H9 (cell line): ENCODE measurements at regions not wholly inside any gene's neighbourhood (a gene's known extent, or its start where the extent isn't known, plus 50 kb on each side); places are given as distances from the start of the nearest gene placed in this dataset.

Source experiments
- DNase-seq: peaks from one replicate; pipeline ENCODE4 v3.0.0-alpha.2; 2017
- H2AFZ ChIP-seq: one replicate; pipeline ENCODE4 v1.6.1; 2013; ENCODE audit warnings: mild to moderate bottlenecking, low read length, control low read depth, moderate library complexity
- H2AK5ac ChIP-seq: 2 replicates; pipeline ENCODE4 v1.6.1; 2013; ENCODE audit warnings: low read length, control low read depth, mixed read lengths; ENCODE audit not compliant: insufficient read length
- H2BK120ac ChIP-seq: one replicate; pipeline ENCODE4 v1.6.1; 2013; ENCODE audit warnings: low read depth, mild to moderate bottlenecking, low read length, control low read depth, inconsistent platforms; ENCODE audit not compliant: poor library complexity, severe bottlenecking
- H2BK12ac ChIP-seq: 2 replicates; pipeline ENCODE4 v1.6.1; 2013; ENCODE audit warnings: low read length, control low read depth, mixed read lengths, low read depth; ENCODE audit not compliant: insufficient read length
- H2BK15ac ChIP-seq: 2 replicates; pipeline ENCODE4 v1.6.1; 2013; ENCODE audit warnings: low read depth, low read length, control low read depth
- H2BK20ac ChIP-seq: one replicate; pipeline ENCODE4 v1.6.1; 2013; ENCODE audit warnings: low read depth, mild to moderate bottlenecking, low read length, control low read depth, inconsistent platforms; ENCODE audit not compliant: poor library complexity, severe bottlenecking
- H2BK5ac ChIP-seq: 2 replicates; pipeline ENCODE4 v1.6.1; 2013; ENCODE audit warnings: low read length, control low read depth, mixed read lengths; ENCODE audit not compliant: insufficient read length
- H3K14ac ChIP-seq: 2 replicates; pipeline ENCODE4 v1.6.1; 2013; ENCODE audit warnings: low read length, control low read depth; ENCODE audit not compliant: insufficient read depth
- H3K18ac ChIP-seq: 2 replicates; pipeline ENCODE4 v1.6.1; 2013; ENCODE audit warnings: low read depth, mild to moderate bottlenecking, mixed read lengths, low read length, control low read depth; ENCODE audit not compliant: insufficient read length
- H3K23ac ChIP-seq: 2 replicates; pipeline ENCODE4 v1.6.1; 2013; ENCODE audit warnings: low read length, control low read depth, mixed read lengths, low read depth; ENCODE audit not compliant: insufficient read length
- H3K23me2 ChIP-seq: 2 replicates; pipeline ENCODE4 v1.6.1; 2013; ENCODE audit warnings: low read depth, mild to moderate bottlenecking, mixed read lengths, low read length, control low read depth; ENCODE audit not compliant: insufficient read length, poor library complexity, severe bottlenecking
- H3K27ac ChIP-seq: 2 replicates; pipeline ENCODE4 v1.5.1; 2013; ENCODE audit warnings: low read length, control low read depth, mixed read lengths, low read depth; ENCODE audit not compliant: insufficient read length
- H3K27me3 ChIP-seq: 2 replicates; pipeline ENCODE4 v1.6.1; 2013; ENCODE audit warnings: low read length, control low read depth, inconsistent platforms; ENCODE audit not compliant: insufficient read depth
- H3K4ac ChIP-seq: 2 replicates; pipeline ENCODE4 v1.6.1; 2013; ENCODE audit warnings: low read depth, mild to moderate bottlenecking, control low read depth, inconsistent platforms, low read length, moderate library complexity
- H3K4me1 ChIP-seq: 2 replicates; pipeline ENCODE4 v1.6.1; 2013; ENCODE audit warnings: low read length, control low read depth, inconsistent platforms; ENCODE audit not compliant: insufficient read depth
- H3K4me2 ChIP-seq: 2 replicates; pipeline ENCODE4 v1.6.1; 2013; ENCODE audit warnings: low read length, control low read depth, mixed read lengths; ENCODE audit not compliant: insufficient read length, insufficient read depth
- H3K56ac ChIP-seq: 2 replicates; pipeline ENCODE4 v1.6.1; 2013; ENCODE audit warnings: low read depth, mild to moderate bottlenecking, mixed read lengths, low read length, control low read depth; ENCODE audit not compliant: insufficient read length
- H3K79me1 ChIP-seq: 2 replicates; pipeline ENCODE4 v1.6.1; 2013; ENCODE audit warnings: low read depth, mild to moderate bottlenecking, moderate library complexity, low read length, control low read depth, inconsistent platforms; ENCODE audit not compliant: insufficient read depth, poor library complexity, severe bottlenecking
- H3K79me2 ChIP-seq: 2 replicates; pipeline ENCODE4 v1.6.1; 2013; ENCODE audit warnings: low read length, control low read depth, inconsistent platforms; ENCODE audit not compliant: insufficient read depth
- H3K9ac ChIP-seq: 2 replicates; pipeline ENCODE4 v1.6.1; 2013; ENCODE audit warnings: low read length, control low read depth, mixed read lengths; ENCODE audit not compliant: insufficient read length; ENCODE audit errors: extremely low read depth
- H3K9me3 ChIP-seq: one replicate; pipeline ENCODE4 v1.6.1; 2013; ENCODE audit warnings: low read depth, low read length, inconsistent platforms; ENCODE audit not compliant: control insufficient read depth
- H3T11ph ChIP-seq: one replicate; pipeline ENCODE4 v1.6.1; 2013; ENCODE audit warnings: mild to moderate bottlenecking, low read length, control low read depth, inconsistent platforms
- H4K20me1 ChIP-seq: one replicate; pipeline ENCODE4 v1.6.1; 2013; ENCODE audit not compliant: control insufficient read depth, insufficient read length, insufficient read depth
- H4K5ac ChIP-seq: 2 replicates; pipeline ENCODE4 v1.6.1; 2013; ENCODE audit warnings: low read depth, mild to moderate bottlenecking, mixed read lengths, low read length, control low read depth; ENCODE audit not compliant: insufficient read length
- H4K8ac ChIP-seq: replicated peaks from 2 replicates; pipeline ENCODE4 v1.6.1; 2013; ENCODE audit warnings: low read length, control low read depth, mixed read lengths, low read depth; ENCODE audit not compliant: insufficient read length
- H4K91ac ChIP-seq: 2 replicates; pipeline ENCODE4 v1.6.1; 2013; ENCODE audit warnings: low read depth, mild to moderate bottlenecking, moderate library complexity, mixed read lengths, low read length, control low read depth; ENCODE audit not compliant: insufficient read length
- H3K27ac Mint-ChIP-seq, 3 experiments: 2 replicates in 2 of 3; 3 replicates in 1 of 3; pipeline ENCODE4 v1.8.0; 2020 to 2021; ENCODE audit warnings: mixed read lengths in 3 of 3, mild to moderate bottlenecking in 1 of 3, moderate library complexity in 1 of 3
- H3K27me3 Mint-ChIP-seq: 2 replicates; pipeline ENCODE4 v1.8.0; 2021; ENCODE audit warnings: low read depth, mild to moderate bottlenecking, moderate library complexity, mixed read lengths
- H3K36me3 Mint-ChIP-seq, 3 experiments: 2 replicates in 2 of 3; 3 replicates in 1 of 3; pipeline ENCODE4 v1.8.0; 2020 to 2021; ENCODE audit warnings: low read depth in 3 of 3, mixed read lengths in 3 of 3; ENCODE audit not compliant: insufficient read depth in 1 of 3
- H3K4me1 Mint-ChIP-seq, 2 experiments: 2 replicates each; pipeline ENCODE4 v1.8.0; 2020; ENCODE audit warnings: mixed read lengths in 2 of 2
- H3K4me3 Mint-ChIP-seq, 2 experiments: 2 replicates in 1 of 2; 3 replicates in 1 of 2; pipeline ENCODE4 v1.8.0; 2020 to 2021; ENCODE audit warnings: mild to moderate bottlenecking in 2 of 2, mixed read lengths in 2 of 2, moderate library complexity in 1 of 2
- H3K9me3 Mint-ChIP-seq, 2 experiments: 2 replicates in 1 of 2; 3 replicates in 1 of 2; pipeline ENCODE4 v1.8.0; 2020; ENCODE audit warnings: mild to moderate bottlenecking in 2 of 2, mixed read lengths in 2 of 2, moderate library complexity in 1 of 2
- WGBS: extraction: QIAGEN DNeasy Blood & Tissue Kit; methylation state at CpG from one replicate; pipeline ENCODE4 v1.1.7; 2013; ENCODE audit warnings: missing lambda C conversion rate, low lambda C conversion rate, mixed read lengths; ENCODE audit not compliant: insufficient read length; ENCODE audit errors: extremely low coverage; 5-methylcytosine and 5-hydroxymethylcytosine counted together
- TF ChIP-seq, protein P1 (sequence below): fragments of 200-600 bp; sonication (generic); conservative IDR thresholded peaks from 3 replicates; pipeline ENCODE4 v1.8.0; 2021; ENCODE audit warnings: antibody characterized with exemption, mild to moderate bottlenecking

DNA sequence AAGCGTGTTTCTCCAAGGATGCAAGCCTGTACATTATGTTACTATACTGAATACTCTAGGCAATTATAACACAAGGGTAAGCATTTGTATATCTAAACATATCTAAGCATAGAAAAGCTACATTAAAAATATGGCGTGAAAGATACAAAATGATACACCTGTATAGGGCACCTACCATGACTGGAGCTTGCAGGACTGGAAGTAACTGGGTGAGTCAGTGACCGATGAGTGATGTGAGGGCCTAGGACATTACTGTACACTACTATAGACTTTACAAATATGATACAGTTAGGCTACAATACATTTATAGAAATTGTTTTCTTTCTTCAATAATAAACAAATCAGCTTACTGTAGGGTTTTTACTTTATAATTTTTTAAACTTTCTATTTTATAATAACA is 1127.2 kb upstream of the LRRN3 start:
- Mint-ChIP-seq H3K4me3 (no peak overlapping the region), H3K27me3 (no peaks in the 10 kb centered on the region), H3K36me3 (no peaks in the 10 kb centered on the region; a peak in 1 of 7 replicates), H3K27ac (no peak overlapping the region), H3K4me1 (no peaks in the 10 kb centered on the region), H3K9me3 (no peaks in the 10 kb centered on the region)
- TF ChIP-seq, protein P1, sequence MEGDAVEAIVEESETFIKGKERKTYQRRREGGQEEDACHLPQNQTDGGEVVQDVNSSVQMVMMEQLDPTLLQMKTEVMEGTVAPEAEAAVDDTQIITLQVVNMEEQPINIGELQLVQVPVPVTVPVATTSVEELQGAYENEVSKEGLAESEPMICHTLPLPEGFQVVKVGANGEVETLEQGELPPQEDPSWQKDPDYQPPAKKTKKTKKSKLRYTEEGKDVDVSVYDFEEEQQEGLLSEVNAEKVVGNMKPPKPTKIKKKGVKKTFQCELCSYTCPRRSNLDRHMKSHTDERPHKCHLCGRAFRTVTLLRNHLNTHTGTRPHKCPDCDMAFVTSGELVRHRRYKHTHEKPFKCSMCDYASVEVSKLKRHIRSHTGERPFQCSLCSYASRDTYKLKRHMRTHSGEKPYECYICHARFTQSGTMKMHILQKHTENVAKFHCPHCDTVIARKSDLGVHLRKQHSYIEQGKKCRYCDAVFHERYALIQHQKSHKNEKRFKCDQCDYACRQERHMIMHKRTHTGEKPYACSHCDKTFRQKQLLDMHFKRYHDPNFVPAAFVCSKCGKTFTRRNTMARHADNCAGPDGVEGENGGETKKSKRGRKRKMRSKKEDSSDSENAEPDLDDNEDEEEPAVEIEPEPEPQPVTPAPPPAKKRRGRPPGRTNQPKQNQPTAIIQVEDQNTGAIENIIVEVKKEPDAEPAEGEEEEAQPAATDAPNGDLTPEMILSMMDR = no peak
- Histone ChIP-seq H3K79me1 (no peaks in the 10 kb centered on the region), H3K23ac (no peak overlapping the region), H2AFZ (no peak overlapping the region), H2BK5ac (no peak overlapping the region), H3K56ac (no peak overlapping the region), H3K4ac (no peak overlapping the region), H3K9me3 (no peaks in the 10 kb centered on the region), H4K5ac (no peak overlapping the region), H2BK12ac (no peak overlapping the region), H3K23me2 (no peaks in the 10 kb centered on the region), H4K91ac (no peak overlapping the region), H3K9ac (no peak overlapping the region), H3K18ac (no peak overlapping the region), H4K20me1 (no peaks in the 10 kb centered on the region), H3K4me1 (no peaks in the 10 kb centered on the region), H4K8ac (no peak overlapping the region), H2AK5ac (no peak overlapping the region), H3K79me2 (no peaks in the 10 kb centered on the region), H3K4me2 (no peak overlapping the region), H2BK15ac (no peak overlapping the region), H2BK120ac (no peak overlapping the region), H3K27me3 (no peaks in the 10 kb centered on the region), H3K27ac (no peak overlapping the region), H3K14ac (no peak overlapping the region), H3T11ph (no peak overlapping the region), H2BK20ac (no peak overlapping the region)
- WGBS = no CpG with 5 or more reads among the region's 3 CpGs
- no peak for DNase-seq
